ENCODE measurements at regions not wholly inside any gene's neighbourhood (a gene's known extent, or its start where the extent isn't known, plus 50 kb on each side); places are given as distances from the start of the nearest gene placed in this dataset.

DNA sequence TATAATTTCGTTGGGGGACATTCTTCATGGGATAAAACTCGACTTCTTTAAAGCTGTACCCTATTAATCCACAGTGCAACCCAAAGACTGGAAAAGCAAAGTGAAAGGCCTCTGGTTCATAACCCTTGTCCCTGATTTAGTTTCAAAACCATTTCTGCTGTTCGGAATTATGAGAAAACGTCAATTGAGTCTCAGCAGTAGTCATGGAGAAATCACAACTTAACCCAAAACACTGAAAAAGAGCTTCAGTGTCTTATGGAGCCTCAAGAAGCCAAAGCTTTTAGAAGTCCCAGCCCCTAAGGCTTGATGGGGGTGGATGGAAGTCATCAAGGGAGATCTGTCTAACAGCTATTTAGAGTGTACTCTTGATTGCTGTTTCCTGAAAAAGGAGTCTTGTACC is 73.5 kb upstream of the VCAM1 start:
- TF ChIP-seq, protein P1, sequence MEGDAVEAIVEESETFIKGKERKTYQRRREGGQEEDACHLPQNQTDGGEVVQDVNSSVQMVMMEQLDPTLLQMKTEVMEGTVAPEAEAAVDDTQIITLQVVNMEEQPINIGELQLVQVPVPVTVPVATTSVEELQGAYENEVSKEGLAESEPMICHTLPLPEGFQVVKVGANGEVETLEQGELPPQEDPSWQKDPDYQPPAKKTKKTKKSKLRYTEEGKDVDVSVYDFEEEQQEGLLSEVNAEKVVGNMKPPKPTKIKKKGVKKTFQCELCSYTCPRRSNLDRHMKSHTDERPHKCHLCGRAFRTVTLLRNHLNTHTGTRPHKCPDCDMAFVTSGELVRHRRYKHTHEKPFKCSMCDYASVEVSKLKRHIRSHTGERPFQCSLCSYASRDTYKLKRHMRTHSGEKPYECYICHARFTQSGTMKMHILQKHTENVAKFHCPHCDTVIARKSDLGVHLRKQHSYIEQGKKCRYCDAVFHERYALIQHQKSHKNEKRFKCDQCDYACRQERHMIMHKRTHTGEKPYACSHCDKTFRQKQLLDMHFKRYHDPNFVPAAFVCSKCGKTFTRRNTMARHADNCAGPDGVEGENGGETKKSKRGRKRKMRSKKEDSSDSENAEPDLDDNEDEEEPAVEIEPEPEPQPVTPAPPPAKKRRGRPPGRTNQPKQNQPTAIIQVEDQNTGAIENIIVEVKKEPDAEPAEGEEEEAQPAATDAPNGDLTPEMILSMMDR (IDR thresholded peaks at IDR 0.05), result no peak
- TF ChIP-seq POLR2A (IDR thresholded peaks at IDR 0.05), result no peak
